Peyer's patch (tissue), 4 donors: ENCODE measurements at regions not wholly inside any gene's neighbourhood (a gene's known extent, or its start where the extent isn't known, plus 50 kb on each side); places are given as distances from the start of the nearest gene placed in this dataset.

Experiments
- POLR2A ChIP-seq, 2 donors: fragments of 450-650 bp; IDR thresholded peaks; one replicate each; pipeline ENCODE4 v1.5.1; 2017; ENCODE audit warnings: antibody characterized with exemption in 2 of 2, mild to moderate bottlenecking in 2 of 2, moderate library complexity in 2 of 2
- TF ChIP-seq, protein P1 (sequence below), 6 experiments: fragments of 450-650 bp in 4 of 6; fragments of 200-600 bp in 2 of 6; sonication (generic) in 1 of 6; IDR thresholded peaks; one replicate each; pipeline ENCODE4 v1.5.1; 2017 to 2019; ENCODE audit warnings: antibody characterized with exemption in 6 of 6, mild to moderate bottlenecking in 3 of 6, moderate library complexity in 1 of 6

DNA sequence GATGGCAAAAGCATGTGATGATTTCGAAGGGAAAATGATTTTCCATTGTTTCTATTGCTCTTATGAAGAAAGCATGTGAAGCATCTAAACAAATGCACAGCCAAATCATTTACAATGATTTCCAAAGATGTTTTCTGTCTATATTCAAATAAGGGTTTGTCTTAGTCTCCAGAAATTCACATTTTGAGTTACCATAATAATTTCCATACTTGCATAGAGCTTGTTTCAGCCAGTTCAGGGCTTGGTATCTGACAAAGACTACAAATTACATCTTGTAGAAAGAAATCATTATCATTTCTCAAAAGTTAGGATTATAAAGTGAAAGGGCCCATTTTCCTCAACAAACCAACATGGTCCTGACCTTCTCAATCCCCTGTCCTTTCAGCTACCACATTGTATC is 74.4 kb upstream of the PLEKHG1 start:
- TF ChIP-seq, protein P1, sequence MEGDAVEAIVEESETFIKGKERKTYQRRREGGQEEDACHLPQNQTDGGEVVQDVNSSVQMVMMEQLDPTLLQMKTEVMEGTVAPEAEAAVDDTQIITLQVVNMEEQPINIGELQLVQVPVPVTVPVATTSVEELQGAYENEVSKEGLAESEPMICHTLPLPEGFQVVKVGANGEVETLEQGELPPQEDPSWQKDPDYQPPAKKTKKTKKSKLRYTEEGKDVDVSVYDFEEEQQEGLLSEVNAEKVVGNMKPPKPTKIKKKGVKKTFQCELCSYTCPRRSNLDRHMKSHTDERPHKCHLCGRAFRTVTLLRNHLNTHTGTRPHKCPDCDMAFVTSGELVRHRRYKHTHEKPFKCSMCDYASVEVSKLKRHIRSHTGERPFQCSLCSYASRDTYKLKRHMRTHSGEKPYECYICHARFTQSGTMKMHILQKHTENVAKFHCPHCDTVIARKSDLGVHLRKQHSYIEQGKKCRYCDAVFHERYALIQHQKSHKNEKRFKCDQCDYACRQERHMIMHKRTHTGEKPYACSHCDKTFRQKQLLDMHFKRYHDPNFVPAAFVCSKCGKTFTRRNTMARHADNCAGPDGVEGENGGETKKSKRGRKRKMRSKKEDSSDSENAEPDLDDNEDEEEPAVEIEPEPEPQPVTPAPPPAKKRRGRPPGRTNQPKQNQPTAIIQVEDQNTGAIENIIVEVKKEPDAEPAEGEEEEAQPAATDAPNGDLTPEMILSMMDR (IDR thresholded peaks at IDR 0.05) = no peak
- TF ChIP-seq POLR2A (IDR thresholded peaks at IDR 0.05) = no peak
